Endothelial cell of umbilical vein (primary cell): ENCODE measurements at regions not wholly inside any gene's neighbourhood (a gene's known extent, or its start where the extent isn't known, plus 50 kb on each side); places are given as distances from the start of the nearest gene placed in this dataset.

ENCODE experiments used
- BruUV-seq: library from RNA; stranded (reverse); fragments of 400-500 nt; replicated peaks from 2 replicates; lab custom pipeline; 2021; lab: Mats Ljungman, UMichigan
- CTCF ChIA-PET: fragments of 300-600, 350-600 bp; sonication (Branson Sonifier 250); formaldehyde crosslinking; loops from one replicate; lab custom pipeline; 2021; ENCODE audit warnings: antibody characterized with exemption, inconsistent platforms; lab: Charles Lee
- POLR2A ChIA-PET: fragments of 300-600, 350-600 bp; sonication (Branson Sonifier 250); formaldehyde crosslinking; loops from one replicate; lab custom pipeline; 2021; ENCODE audit warnings: antibody characterized with exemption, inconsistent platforms; lab: Charles Lee
- DNase-seq: peaks from one replicate; pipeline ENCODE4 v3.0.0-alpha.2; 2011; ENCODE audit warnings: low read depth, low spot score
- FAIRE-seq: peaks from 2 replicates; lab custom pipeline; 2011; peaks lifted over from hg19 to GRCh38; lab: Jason Lieb, UNC
- H2AFZ ChIP-seq: 2 replicates; pipeline ENCODE4 v1.6.0; 2012; ENCODE audit warnings: low read depth, low read length, control low read depth, inconsistent platforms
- H3K27ac ChIP-seq: 2 replicates; pipeline ENCODE4 v1.5.1; 2011; ENCODE audit warnings: low read depth, mild to moderate bottlenecking, control low read depth, low read length, moderate library complexity; ENCODE audit not compliant: insufficient read depth
- H3K27me3 ChIP-seq, 2 experiments: 2 replicates each; pipeline versions ENCODE4 v1.6.0 to v1.6.1; 2011; ENCODE audit warnings: low read length in 2 of 2, mixed read lengths in 1 of 2; ENCODE audit not compliant: control insufficient read depth in 2 of 2, insufficient read depth in 2 of 2
- H3K36me3 ChIP-seq, 2 experiments: 2 replicates in 1 of 2; 3 replicates in 1 of 2; pipeline ENCODE4 v1.5.1; 2011; ENCODE audit warnings: low read length in 2 of 2, mild to moderate bottlenecking in 1 of 2, moderate library complexity in 1 of 2; ENCODE audit not compliant: control insufficient read depth in 2 of 2, insufficient read depth in 2 of 2; ENCODE audit errors: extremely low read depth in 1 of 2
- H3K4me1 ChIP-seq: 3 replicates; pipeline ENCODE4 v1.5.1; 2011; ENCODE audit warnings: mild to moderate bottlenecking, low read length; ENCODE audit not compliant: control insufficient read depth, insufficient read depth; ENCODE audit errors: extremely low read depth
- H3K4me2 ChIP-seq: 2 replicates; pipeline ENCODE4 v1.6.1; 2011; ENCODE audit warnings: low read length, control low read depth, mixed read lengths; ENCODE audit not compliant: insufficient read depth
- H3K4me3 ChIP-seq, 3 experiments: fragments of 200-600 bp in 1 of 3; sonication (generic), shearing (Covaris generic) in 1 of 3; replicated peaks in 1 of 3; 2 replicates each; pipeline ENCODE4 v1.5.1; 2011 to 2016; ENCODE audit warnings: control low read depth in 3 of 3, low read length in 3 of 3, mild to moderate bottlenecking in 2 of 3, inconsistent platforms in 1 of 3, low read depth in 1 of 3, moderate library complexity in 1 of 3; ENCODE audit not compliant: insufficient read depth in 1 of 3
- H3K79me2 ChIP-seq: 2 replicates; pipeline ENCODE4 v1.6.0; 2012; ENCODE audit warnings: low read length, inconsistent platforms; ENCODE audit not compliant: control insufficient read depth, insufficient read depth
- H3K9ac ChIP-seq: replicated peaks from 2 replicates; pipeline ENCODE3; 2011; ENCODE audit warnings: low read length, control low read depth; ENCODE audit not compliant: insufficient read depth; ENCODE audit errors: extremely low read depth
- H3K9me1 ChIP-seq: replicated peaks from 3 replicates; pipeline ENCODE4 v1.6.0; 2011; ENCODE audit warnings: mild to moderate bottlenecking, low read length; ENCODE audit not compliant: control insufficient read depth, insufficient read depth; ENCODE audit errors: extremely low read depth
- H3K9me3 ChIP-seq: replicated peaks from 2 replicates; pipeline ENCODE4 v1.5.1; 2012; ENCODE audit warnings: low read length, inconsistent platforms; ENCODE audit not compliant: control insufficient read depth, insufficient read depth
- H4K20me1 ChIP-seq: replicated peaks from 2 replicates; pipeline ENCODE3; 2011; ENCODE audit warnings: mild to moderate bottlenecking, low read length; ENCODE audit not compliant: control insufficient read depth, insufficient read depth; ENCODE audit errors: extremely low read depth
- EZH2 ChIP-seq: IDR thresholded peaks from 2 replicates; pipeline ENCODE4 v1.6.1; 2012; ENCODE audit warnings: borderline replicate concordance, low read depth, mild to moderate bottlenecking, moderate library complexity, low read length, inconsistent platforms; ENCODE audit not compliant: severe bottlenecking
- GATA2 ChIP-seq: IDR thresholded peaks from 2 replicates; pipeline ENCODE4 v1.7.0; 2011; ENCODE audit warnings: low read depth, mild to moderate bottlenecking, moderate library complexity, mixed read lengths, low read length; ENCODE audit not compliant: insufficient read length, insufficient read depth
- MAX ChIP-seq: IDR thresholded peaks from 2 replicates; pipeline ENCODE4 v1.6.1; 2011; ENCODE audit not compliant: insufficient read depth, insufficient read length
- POLR2A ChIP-seq: IDR thresholded peaks from 2 replicates; pipeline ENCODE4 v1.6.1; 2012; ENCODE audit warnings: low read depth, mild to moderate bottlenecking, control low read depth, low read length
- dilution Hi-C: fragments of 300-500 bp; cut with MboI; formaldehyde crosslinking; loops from one replicate; pipeline ENCODE4 v1.15.0; 2019; ENCODE audit warnings: low sequenced_read_pairs; ENCODE audit not compliant: extremely low pct_ligation_motif_present
- intact Hi-C: fragments of 100-400 bp; cut with micrococcal nuclease; formaldehyde crosslinking; loops from one replicate; pipeline ENCODE4 v1.10.0; 2022

GRCh38 chr6:139985236-139985815 is 610.9 kb upstream of the CITED2 start:
- Histone ChIP-seq H3K9ac (no peak overlapping the region), H3K79me2 (no peaks in the 10 kb centered on the region), H3K4me3 (no peak overlapping the region), H4K20me1 (no peaks in the 10 kb centered on the region), H3K36me3 (no peaks in the 10 kb centered on the region), H3K4me1 (peaks cover 12% of the 10 kb centered on the region), H3K27ac (no peak overlapping the region), H3K9me1 (no peaks in the 10 kb centered on the region), H3K9me3 (no peaks in the 10 kb centered on the region), H3K4me2 (no peak overlapping the region), H3K27me3 (no peaks in the 10 kb centered on the region), H2AFZ (no peak overlapping the region)
- no peak for FAIRE-seq
- ChIA-PET POLR2A (no interaction called here), CTCF (no interaction called here)
- TF ChIP-seq MAX = no peak
- no TSS peak for BruUV-seq
- dilution Hi-C loops = no loop called here
- no peak for DNase-seq
- intact Hi-C loops = no loop called here

GRCh38 chr6:139984317-139984716 is 609.9 kb upstream of the CITED2 start:
- DNase-seq (no peak), FAIRE-seq (no peak)
- ChIA-PET CTCF (no interaction called here), POLR2A (no interaction called here)
- Histone ChIP-seq H3K9me3 (no peaks in the 10 kb centered on the region), H3K79me2 (no peaks in the 10 kb centered on the region), H3K4me2 (no peak overlapping the region), H2AFZ (no peak overlapping the region), H3K27me3 (no peaks in the 10 kb centered on the region), H4K20me1 (no peaks in the 10 kb centered on the region), H3K9ac (no peak overlapping the region), H3K4me3 (no peak overlapping the region), H3K36me3 (no peaks in the 10 kb centered on the region), H3K9me1 (no peaks in the 10 kb centered on the region), H3K4me1 (peaks cover 12% of the 10 kb centered on the region), H3K27ac (no peak overlapping the region)
- TF ChIP-seq EZH2 (no peak), GATA2 (no peak), POLR2A (no peak)
- BruUV-seq = no TSS peak
- intact Hi-C loops = loop anchor here (5.0 kb wide), 1 partner anchor 1578 kb away; no protein-coding TSS in a partner anchor
- dilution Hi-C loops = no loop called here
